HG03159 (cell line): ENCODE measurements at regions not wholly inside any gene's neighbourhood (a gene's known extent, or its start where the extent isn't known, plus 50 kb on each side); places are given as distances from the start of the nearest gene placed in this dataset.
"Not testable (repeated sequence)": the region's sequence is repeated elsewhere in the genome, so short reads cannot be mapped to it uniquely, and the experiment has no call there.

Source experiments
- ATAC-seq: cut with Tn5 transposase; IDR thresholded peaks from one replicate; pipeline ENCODE4 v1.9.1; 2021; ENCODE audit warnings: mild to moderate bottlenecking, moderate library complexity; ENCODE audit not compliant: unreplicated experiment

DNA sequence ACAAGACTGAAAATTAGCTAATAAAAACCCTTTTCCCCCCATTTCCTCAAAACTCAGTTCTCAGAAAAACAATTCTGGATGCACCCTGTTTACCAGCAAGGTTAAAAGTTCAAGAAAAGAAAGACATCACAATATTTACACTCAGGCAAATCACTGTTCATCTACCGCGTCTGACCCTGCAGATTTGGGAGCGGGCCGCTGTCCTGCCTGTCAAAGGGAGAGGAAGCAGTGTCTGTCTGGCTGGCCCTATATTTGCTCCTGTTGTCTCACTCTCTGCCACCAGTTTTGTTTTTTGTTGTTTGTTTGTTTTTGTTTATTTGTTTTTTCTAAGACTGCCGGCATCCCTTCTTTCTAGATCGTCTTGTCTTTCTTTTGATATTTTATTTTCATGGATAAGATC, 299.4 kb downstream of the BCL2L11 start:
- not testable (repeated sequence) for ATAC-seq

GRCh38 chr2:111420835-111421234, 300.1 kb downstream of the BCL2L11 start:
- ATAC-seq = not testable (repeated sequence)

GRCh38 chr2:111421949-111422348, 301.2 kb downstream of the BCL2L11 start:
- ATAC-seq = not testable (repeated sequence)

GRCh38 chr2:111422562-111422961, 301.8 kb downstream of the BCL2L11 start:
- ATAC-seq = not testable (repeated sequence)

GRCh38 chr2:111423184-111423583, 302.5 kb downstream of the BCL2L11 start:
- not testable (repeated sequence) for ATAC-seq

DNA sequence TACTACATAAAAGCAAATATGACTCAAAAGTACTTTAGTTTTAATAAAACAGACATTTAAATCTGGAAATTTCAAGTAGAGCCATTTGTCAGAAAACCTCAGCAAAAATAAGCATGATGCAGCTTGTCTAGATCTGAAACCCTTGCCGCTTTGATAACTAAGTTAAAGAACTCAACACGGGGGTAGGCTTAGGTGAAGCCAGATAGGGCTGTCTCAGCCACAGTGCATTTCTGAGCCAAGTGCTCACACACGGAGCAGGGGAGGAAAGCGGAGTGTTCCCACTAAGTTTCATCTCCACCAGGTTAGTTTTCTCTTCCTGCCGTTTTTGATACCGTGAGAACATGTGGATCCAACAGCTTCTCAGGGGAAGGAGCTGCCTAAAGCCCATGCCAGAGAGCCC, 303.5 kb downstream of the BCL2L11 start:
- ATAC-seq = not testable (repeated sequence)

DNA sequence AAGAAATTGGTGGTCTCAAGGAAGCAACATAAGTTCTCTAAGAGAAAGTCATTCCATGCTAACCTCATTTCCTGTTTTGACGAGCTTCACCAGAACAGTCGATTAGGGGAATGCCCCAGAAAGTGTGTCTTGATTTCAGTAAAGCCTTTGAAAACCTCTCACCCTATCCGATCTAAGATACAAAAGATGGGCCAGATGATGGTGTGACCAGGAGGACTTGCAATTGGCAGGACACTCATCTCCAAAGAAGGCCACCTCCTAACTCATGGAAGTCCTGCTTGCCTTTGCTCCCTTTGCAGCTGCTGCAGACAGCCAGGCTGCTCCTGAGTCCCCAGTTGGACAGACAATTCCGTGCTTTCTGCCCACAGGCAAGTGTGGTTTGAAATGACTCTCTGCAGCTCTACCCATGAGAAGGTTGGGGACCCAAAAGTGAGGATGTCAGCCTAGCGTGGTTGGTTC, 304.2 kb downstream of the BCL2L11 start:
- ATAC-seq = not testable (repeated sequence)

DNA sequence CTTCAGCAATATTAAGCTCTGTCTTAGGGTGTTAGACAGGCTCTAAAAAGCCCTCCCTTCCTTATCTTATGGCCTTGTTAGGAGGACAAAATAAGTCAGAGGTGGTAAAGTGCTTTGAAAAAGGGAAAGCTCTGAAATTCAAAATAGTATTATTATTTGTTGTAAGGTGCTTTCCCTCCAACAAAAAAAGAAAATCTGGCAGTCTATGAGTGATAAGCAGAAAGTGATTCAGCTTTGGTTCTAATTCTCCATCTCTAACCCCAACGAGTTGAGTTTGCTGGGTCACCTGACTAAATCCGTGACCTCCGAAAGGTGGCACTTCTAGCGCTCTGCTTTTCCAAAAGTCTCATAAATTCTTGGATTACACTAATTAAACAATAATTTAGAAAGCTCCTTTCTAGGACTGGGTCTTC, 305.1 kb downstream of the BCL2L11 start:
- ATAC-seq = not testable (repeated sequence)

DNA sequence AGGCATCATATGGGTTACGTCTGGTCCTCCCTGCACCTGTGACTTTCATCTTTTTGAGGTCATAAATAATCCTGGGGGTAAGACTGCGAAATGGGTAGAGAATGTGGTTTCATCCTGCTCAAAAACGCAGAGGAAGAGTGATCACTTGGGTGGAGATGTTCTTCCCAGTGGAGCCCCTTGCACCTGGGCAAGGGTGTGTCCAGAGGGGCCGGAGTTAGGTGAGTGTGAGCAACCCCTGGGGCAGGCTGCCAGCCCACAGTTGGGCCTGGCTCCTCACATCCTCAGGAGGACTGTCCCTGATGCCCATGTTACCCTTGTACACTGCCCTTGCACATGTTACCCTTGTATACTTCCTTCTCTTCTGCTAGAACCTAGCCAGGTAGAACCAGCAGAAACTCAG, 306.6 kb downstream of the BCL2L11 start:
- ATAC-seq = not testable (repeated sequence)

DNA sequence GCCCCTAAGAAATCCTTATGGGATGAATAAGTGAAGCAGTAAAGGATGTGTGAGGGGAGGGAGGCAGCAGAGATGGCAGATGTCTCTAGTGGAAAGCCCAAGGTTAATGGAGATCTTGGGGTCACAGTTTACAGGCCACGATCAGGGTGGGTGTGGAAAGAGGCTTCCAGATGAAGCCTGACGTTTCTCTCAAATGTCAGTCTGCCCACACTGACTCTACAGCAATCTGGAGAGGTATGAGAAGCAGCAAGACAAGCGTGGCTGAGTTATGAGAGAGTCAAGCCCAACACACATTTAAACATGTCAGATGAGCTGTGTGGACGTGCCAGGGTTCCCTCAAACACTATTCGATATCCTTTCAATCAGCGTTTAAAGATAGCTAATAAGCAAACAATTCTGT, 308.2 kb downstream of the BCL2L11 start:
- ATAC-seq = not testable (repeated sequence)

- peak; percentile 49 for ATAC-seq
Measured at GRCh38 chr2:111429353-111429752, 308.6 kb downstream of the BCL2L11 start.

DNA sequence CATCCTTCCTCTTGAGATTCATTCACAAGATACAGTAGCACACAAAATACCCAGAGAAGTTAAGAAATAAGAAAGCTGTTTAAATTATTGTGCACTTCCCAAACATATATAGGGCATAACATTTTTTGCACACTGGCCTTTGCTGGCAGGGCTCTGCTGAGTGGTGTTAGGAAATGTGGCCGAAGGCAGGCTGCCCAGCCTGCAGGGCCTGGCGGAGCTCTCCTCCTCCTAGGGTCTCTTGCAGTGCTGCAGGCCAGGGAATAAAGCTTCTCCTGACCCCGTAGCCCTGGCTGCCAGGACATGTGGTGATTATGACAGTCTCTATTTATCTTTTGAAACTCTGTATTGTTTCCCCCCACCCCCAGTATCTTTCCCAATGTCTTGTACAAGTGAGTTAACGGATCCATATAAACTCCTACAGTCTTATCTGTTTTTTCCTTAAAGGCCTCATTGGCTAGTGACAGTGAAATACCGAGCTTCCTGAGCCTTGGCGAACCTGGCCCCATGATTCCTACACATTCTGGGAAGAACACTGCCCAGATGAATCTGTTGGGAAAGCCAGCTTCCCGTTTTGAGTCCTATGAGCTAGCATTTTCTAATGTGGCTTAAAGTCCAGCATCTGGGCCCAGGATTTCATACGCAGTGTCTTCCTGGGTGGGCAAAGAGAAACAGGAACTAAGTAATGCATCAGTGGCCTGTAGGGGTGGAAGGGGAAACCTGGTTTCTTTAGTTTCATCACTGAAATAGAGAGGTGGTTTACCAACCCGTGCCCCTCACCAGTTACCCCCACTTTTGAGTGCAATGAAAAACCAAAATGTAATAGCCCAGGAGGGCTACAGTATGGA, 310.3 kb downstream of the BCL2L11 start:
- ATAC-seq = peak; percentile 53

- ATAC-seq = not testable (repeated sequence)
Measured at GRCh38 chr2:111432423-111432822, 311.7 kb downstream of the BCL2L11 start.

DNA sequence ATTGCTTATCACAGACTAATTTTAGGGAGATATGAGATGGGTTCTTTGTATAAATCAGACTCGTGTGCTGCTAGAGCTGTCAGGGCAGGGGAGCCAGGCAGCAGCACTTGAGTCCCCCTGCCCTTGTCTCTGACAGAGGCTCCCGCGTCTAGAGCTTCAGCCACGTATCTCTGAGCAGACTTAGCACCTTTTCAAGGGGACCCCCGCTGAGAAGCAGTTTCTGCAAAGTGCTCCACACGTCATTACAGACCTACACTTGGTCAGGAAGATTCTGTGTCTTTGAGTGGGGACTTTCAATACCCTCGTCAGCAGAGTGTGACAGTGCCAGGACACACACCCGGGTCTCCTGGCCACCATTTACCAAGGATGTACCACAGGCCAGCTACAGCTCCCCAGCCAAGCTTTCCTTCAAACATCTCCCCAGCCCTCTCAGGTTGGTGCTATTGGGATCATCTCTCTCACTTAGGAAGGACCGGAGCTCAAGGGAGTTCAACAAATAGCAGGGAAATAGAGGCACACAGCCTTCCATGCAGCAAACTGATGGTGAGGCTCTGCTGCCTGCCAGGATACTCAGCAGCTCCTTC, 312.3 kb downstream of the BCL2L11 start:
- not testable (repeated sequence) for ATAC-seq

DNA sequence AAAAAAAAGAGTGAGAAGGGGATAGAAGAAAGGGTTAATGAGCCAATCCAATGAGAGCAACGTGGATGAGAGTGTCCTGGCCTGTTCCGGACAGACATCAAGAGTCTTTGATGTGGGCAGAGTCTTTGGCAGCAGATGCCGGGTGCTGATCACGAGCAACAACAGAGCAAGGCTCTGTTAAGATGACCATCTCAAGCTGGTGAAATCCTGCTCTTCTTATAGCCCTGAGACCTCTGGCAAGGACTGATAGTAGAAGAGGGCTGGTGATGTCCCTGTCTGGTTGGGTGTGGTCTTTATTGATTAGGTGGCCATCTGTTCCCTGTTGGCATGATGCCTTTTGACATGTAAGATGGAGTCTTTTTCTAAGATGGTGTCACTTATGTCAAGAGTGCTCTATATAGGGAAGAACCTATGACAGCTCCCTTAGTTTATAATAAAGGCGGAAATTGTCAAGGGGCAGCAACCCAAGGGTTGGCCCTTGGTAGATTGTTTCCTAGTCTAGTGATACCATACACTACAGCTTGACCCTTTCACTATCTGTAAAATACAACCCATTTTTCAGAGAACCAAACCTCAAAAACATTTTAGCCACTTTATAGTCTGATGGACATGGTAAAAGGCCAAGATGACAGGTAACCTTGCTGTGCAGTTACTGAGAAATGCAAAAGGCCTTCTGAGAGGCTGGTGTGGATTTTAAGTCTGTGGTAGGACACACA, 313.3 kb downstream of the BCL2L11 start:
- not testable (repeated sequence) for ATAC-seq

- ATAC-seq = not testable (repeated sequence)
Measured at GRCh38 chr2:111434608-111434939, 313.9 kb downstream of the BCL2L11 start.

DNA sequence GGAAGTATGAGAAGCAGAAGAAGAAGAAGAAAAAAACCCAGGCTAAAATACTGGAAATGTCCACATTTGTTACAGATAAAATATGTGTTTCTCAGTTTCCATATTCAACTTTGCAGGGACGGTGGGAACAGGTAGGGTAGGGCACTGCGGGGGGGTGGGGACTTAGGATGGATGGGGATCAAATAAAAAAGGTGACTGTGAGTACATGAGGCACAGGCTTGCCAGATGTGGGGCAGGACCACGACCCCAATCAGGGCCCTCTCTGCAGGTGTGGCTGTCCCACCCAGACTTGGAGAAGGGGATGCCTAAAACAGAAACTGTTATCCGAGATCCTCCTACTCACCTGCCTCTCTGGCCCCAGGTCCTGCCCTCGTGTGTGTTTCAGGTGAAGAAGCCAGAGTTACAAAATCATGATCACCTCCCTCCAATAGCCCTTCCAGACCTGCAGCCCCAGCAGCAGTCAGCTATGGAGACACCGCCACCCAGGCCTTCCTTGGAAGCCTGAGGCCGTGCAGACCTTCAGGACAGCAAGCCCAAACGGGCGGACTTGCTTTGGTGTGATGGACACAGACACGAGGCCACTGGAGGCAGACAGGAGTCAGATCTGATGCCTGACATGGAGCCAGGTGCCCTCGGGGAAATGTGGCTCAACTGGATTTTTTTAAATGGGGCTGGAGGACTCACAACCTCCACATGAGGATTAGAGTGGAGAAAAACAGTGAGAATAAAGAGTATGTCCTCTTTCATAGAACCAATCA, 315.0 kb downstream of the BCL2L11 start:
- ATAC-seq = not testable (repeated sequence)

DNA sequence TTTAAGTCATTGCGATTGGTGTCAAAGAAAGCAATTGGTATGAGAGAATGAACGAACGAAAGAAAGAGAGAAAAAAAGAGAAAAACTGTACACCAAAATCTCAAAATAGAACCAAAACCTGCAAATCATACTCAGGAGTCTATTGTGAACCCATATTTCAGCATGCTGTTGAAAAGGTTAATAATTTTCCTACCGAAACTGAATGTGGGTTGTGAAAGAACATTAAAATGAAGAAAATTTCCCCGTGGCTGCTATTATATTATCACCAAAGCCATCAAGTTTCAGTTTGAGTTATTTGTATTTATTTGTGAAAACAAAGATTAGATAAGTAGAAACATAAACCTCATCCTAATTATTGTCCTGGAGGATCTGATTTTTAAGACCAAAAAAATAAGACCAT, 315.7 kb downstream of the BCL2L11 start:
- peak; percentile 64 for ATAC-seq

- ATAC-seq = not testable (repeated sequence)
Measured at GRCh38 chr2:111437288-111437990, 316.7 kb downstream of the BCL2L11 start.

- not testable (repeated sequence) for ATAC-seq
Measured at GRCh38 chr2:111438161-111438560, 317.4 kb downstream of the BCL2L11 start.
